SK-N-MC (cell line): ENCODE measurements at regions not wholly inside any gene's neighbourhood (a gene's known extent, or its start where the extent isn't known, plus 50 kb on each side); places are given as distances from the start of the nearest gene placed in this dataset.
A peak's percentile ranks its signal among the peaks of the same experiment; 100 is the strongest.

Experiments used
- DNase-seq: peaks from one replicate; pipeline ENCODE4 v3.0.0-alpha.2; 2011; ENCODE audit warnings: low read depth, low spot score
- H3K27ac ChIP-seq: fragments of 200-600 bp; sonication (generic); 2 replicates; pipeline ENCODE4 v1.5.1; 2016; ENCODE audit warnings: mixed run types
- H3K36me3 ChIP-seq: fragments of 200-600 bp; sonication (generic); 2 replicates; pipeline ENCODE4 v1.6.1; 2017; ENCODE audit warnings: antibody characterized with exemption, low read length, mixed read lengths; ENCODE audit not compliant: insufficient read depth
- H3K4me3 ChIP-seq: fragments of 200-600 bp; sonication (generic); 2 replicates; pipeline ENCODE4 v1.5.1; 2016
- H3K9ac ChIP-seq: fragments of 200-600 bp; sonication (generic); 2 replicates; pipeline ENCODE4 v1.8.0; 2017; ENCODE audit warnings: mixed run types, mixed read lengths; ENCODE audit not compliant: insufficient read length
- H3K9me3 ChIP-seq: fragments of 200-600 bp; sonication (generic); 2 replicates; pipeline ENCODE4 v1.6.1; 2017; ENCODE audit warnings: low read depth, mild to moderate bottlenecking, antibody characterized with exemption, low read length, moderate library complexity, mixed read lengths
- EZH2 ChIP-seq: fragments of 200-600 bp; sonication (generic); IDR thresholded peaks from one replicate; pipeline ENCODE4 v1.6.1; 2017; ENCODE audit warnings: antibody characterized with exemption
- FOXP2 ChIP-seq: optimal IDR thresholded peaks from 2 replicates; pipeline ENCODE3; 2011; ENCODE audit warnings: mild to moderate bottlenecking, moderate library complexity; ENCODE audit not compliant: insufficient read depth; ENCODE audit errors: extremely low read length, control extremely low read depth
- POLR2AphosphoS5 ChIP-seq: IDR thresholded peaks from 2 replicates; pipeline ENCODE4 v1.6.1; 2012; ENCODE audit warnings: mild to moderate bottlenecking, low read depth, low read length, borderline replicate concordance

GRCh38 chr15:69857686-69858391 lies 239.9 kb downstream of the TLE3 start:
- no peak overlapping the region for H3K27ac ChIP-seq
- TF ChIP-seq EZH2, result no peak
- TF ChIP-seq FOXP2, result no peak
- no peak for TF ChIP-seq POLR2AphosphoS5
- H3K9ac ChIP-seq, result no peak overlapping the region
- H3K4me3 ChIP-seq, result peak overlapping the region; percentile 25
- no peaks in the 10 kb centered on the region for H3K9me3 ChIP-seq
- H3K36me3 ChIP-seq, result no peaks in the 10 kb centered on the region
- no peak for DNase-seq

- H3K27ac ChIP-seq, result no peak overlapping the region
- TF ChIP-seq POLR2AphosphoS5, result no peak
- no peak for TF ChIP-seq EZH2
- TF ChIP-seq FOXP2, result no peak
- no peaks in the 10 kb centered on the region for H3K9me3 ChIP-seq
- H3K36me3 ChIP-seq, result no peaks in the 10 kb centered on the region
- H3K9ac ChIP-seq, result no peak overlapping the region
- no peak for DNase-seq
- no peak overlapping the region for H3K4me3 ChIP-seq
These were observed 239.3 kb downstream of the TLE3 start for GRCh38 chr15:69858456-69858855.

DNA sequence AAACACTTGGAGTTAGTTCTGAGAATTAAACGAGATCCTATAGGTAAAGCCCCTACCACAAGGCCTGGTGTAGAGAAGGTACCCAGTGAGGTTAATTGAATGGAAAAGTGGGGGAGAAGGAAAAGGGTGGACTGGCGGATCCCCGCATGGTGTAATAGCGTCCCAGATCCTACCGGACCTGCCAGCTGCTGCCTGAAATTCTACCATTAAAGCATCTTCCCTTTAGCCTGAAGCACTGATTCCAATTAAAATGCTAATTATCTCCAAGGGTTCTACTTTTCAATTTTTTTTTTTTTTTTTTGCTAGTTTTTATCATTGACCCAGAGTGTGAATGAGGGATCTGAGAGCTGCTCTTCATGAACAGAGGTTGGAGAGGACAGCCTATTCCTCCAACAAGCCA lies 237.9 kb downstream of the TLE3 start:
- H3K9ac ChIP-seq, result no peak overlapping the region
- H3K27ac ChIP-seq, result no peak overlapping the region
- no peaks in the 10 kb centered on the region for H3K9me3 ChIP-seq
- TF ChIP-seq FOXP2 (no peak), POLR2AphosphoS5 (no peak), EZH2 (no peak)
- no peak for DNase-seq
- no peaks in the 10 kb centered on the region for H3K36me3 ChIP-seq
- H3K4me3 ChIP-seq, result no peak overlapping the region

- Histone ChIP-seq H3K27ac (no peak overlapping the region), H3K9ac (no peak overlapping the region), H3K9me3 (no peaks in the 10 kb centered on the region), H3K4me3 (no peak overlapping the region), H3K36me3 (no peaks in the 10 kb centered on the region)
- no peak for TF ChIP-seq POLR2AphosphoS5
- TF ChIP-seq FOXP2, result no peak
- TF ChIP-seq EZH2, result no peak
- no peak for DNase-seq
These were observed 237.4 kb downstream of the TLE3 start for GRCh38 chr15:69860321-69860720.

DNA sequence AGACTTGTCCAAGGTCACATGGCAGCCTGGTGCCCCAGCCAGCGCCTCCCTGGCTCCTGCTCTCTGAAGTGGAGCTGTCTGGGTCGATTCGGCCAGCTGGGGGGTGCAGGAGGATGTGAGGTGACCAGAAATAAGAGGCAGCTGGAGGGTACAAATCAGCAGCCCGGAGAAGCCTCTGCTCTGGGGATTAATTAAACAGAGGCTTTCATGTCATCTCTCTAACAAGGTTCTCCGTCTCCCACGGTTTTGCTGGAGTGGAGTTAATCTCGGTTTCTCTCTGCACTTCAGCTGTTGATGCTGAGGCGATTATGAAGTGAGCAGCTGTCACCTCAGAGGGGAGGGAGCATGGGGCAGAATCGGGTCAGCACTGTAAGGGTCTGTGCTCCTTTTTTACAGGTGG lies 236.8 kb downstream of the TLE3 start:
- no peak for DNase-seq
- H3K36me3 ChIP-seq, result no peaks in the 10 kb centered on the region
- no peak overlapping the region for H3K9ac ChIP-seq
- TF ChIP-seq EZH2, result no peak
- TF ChIP-seq FOXP2, result no peak
- TF ChIP-seq POLR2AphosphoS5, result no peak
- H3K9me3 ChIP-seq, result no peaks in the 10 kb centered on the region
- H3K4me3 ChIP-seq, result no peak overlapping the region
- H3K27ac ChIP-seq, result no peak overlapping the region

GRCh38 chr15:69861331-69862171 lies 236.2 kb downstream of the TLE3 start:
- no peaks in the 10 kb centered on the region for H3K9me3 ChIP-seq
- H3K27ac ChIP-seq, result no peak overlapping the region
- TF ChIP-seq EZH2 (no peak), POLR2AphosphoS5 (no peak), FOXP2 (no peak)
- no peaks in the 10 kb centered on the region for H3K36me3 ChIP-seq
- DNase-seq, result no peak
- H3K4me3 ChIP-seq, result no peak overlapping the region
- H3K9ac ChIP-seq, result no peak overlapping the region

- TF ChIP-seq FOXP2 (no peak), POLR2AphosphoS5 (no peak), EZH2 (no peak)
- Histone ChIP-seq H3K4me3 (no peak overlapping the region), H3K9ac (no peak overlapping the region), H3K36me3 (no peaks in the 10 kb centered on the region), H3K27ac (no peak overlapping the region), H3K9me3 (no peaks in the 10 kb centered on the region)
- DNase-seq, result no peak
These were observed 235.2 kb downstream of the TLE3 start for GRCh38 chr15:69862540-69862939.

DNA sequence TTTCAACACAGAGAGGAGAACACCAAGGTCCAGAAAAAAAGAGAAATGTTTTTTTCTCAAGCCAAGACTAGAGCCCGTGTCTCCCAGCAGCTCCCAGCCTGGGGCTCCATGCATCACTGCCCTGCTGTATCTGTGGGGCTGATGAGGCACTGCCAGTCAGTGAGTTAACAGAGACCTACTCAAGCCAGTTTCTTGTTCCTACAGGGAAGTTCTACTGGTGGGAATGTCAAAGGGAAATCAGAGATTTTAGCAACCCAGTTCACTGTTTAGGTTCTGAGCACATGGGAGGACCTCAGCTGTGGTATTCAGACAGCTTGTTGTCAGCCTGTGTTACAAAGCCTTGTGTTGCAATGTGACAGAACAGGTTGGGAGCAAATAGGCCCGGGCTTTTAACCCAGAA lies 234.3 kb downstream of the TLE3 start:
- H3K9me3 ChIP-seq, result no peaks in the 10 kb centered on the region
- TF ChIP-seq POLR2AphosphoS5 (no peak), EZH2 (no peak), FOXP2 (no peak)
- H3K4me3 ChIP-seq, result no peak overlapping the region
- H3K9ac ChIP-seq, result no peak overlapping the region
- no peaks in the 10 kb centered on the region for H3K36me3 ChIP-seq
- DNase-seq, result no peak
- H3K27ac ChIP-seq, result no peak overlapping the region

- DNase-seq, result no peak
- H3K4me3 ChIP-seq, result no peak overlapping the region
- no peak overlapping the region for H3K9ac ChIP-seq
- no peaks in the 10 kb centered on the region for H3K36me3 ChIP-seq
- no peak for TF ChIP-seq POLR2AphosphoS5
- no peak for TF ChIP-seq FOXP2
- H3K9me3 ChIP-seq, result no peaks in the 10 kb centered on the region
- no peak overlapping the region for H3K27ac ChIP-seq
These were observed 232.3 kb downstream of the TLE3 start for GRCh38 chr15:69865369-69865768.
